Ishikawa (cell line): ENCODE measurements at regions not wholly inside any gene's neighbourhood (a gene's known extent, or its start where the extent isn't known, plus 50 kb on each side); places are given as distances from the start of the nearest gene placed in this dataset.

ENCODE experiments used
- CEBPB ChIP-seq: IDR thresholded peaks from 2 replicates; pipeline ENCODE4 v1.6.1; 2012
- CREB1 ChIP-seq: IDR thresholded peaks from 2 replicates; pipeline ENCODE4 v1.6.1; 2012; ENCODE audit warnings: low read depth
- EGR1 ChIP-seq: IDR thresholded peaks from 2 replicates; pipeline ENCODE4 v1.6.1; 2012
- EP300 ChIP-seq: IDR thresholded peaks from 2 replicates; pipeline ENCODE4 v1.6.1; 2012; ENCODE audit warnings: borderline replicate concordance
- FOXM1 ChIP-seq: IDR thresholded peaks from 2 replicates; pipeline ENCODE4 v1.6.1; 2012; ENCODE audit warnings: low read depth, borderline replicate concordance
- MAX ChIP-seq: IDR thresholded peaks from 2 replicates; pipeline ENCODE4 v1.6.1; 2012
- NFIC ChIP-seq: IDR thresholded peaks from 2 replicates; pipeline ENCODE4 v1.6.1; 2012
- RAD21 ChIP-seq: IDR thresholded peaks from 2 replicates; pipeline ENCODE4 v1.6.1; 2012; ENCODE audit warnings: low read depth
- REST ChIP-seq: IDR thresholded peaks from 2 replicates; pipeline ENCODE4 v1.6.1; 2012; ENCODE audit warnings: low read depth, mild to moderate bottlenecking
- TAF1 ChIP-seq: IDR thresholded peaks from 2 replicates; pipeline ENCODE4 v1.6.1; 2012; ENCODE audit warnings: low read depth, mild to moderate bottlenecking
- TCF12 ChIP-seq: IDR thresholded peaks from 2 replicates; pipeline ENCODE4 v1.6.1; 2012; ENCODE audit warnings: low read depth
- TEAD4 ChIP-seq: IDR thresholded peaks from 2 replicates; pipeline ENCODE4 v1.6.1; 2012
- USF1 ChIP-seq: IDR thresholded peaks from 2 replicates; pipeline ENCODE4 v1.6.1; 2012
- YY1 ChIP-seq: IDR thresholded peaks from 2 replicates; pipeline ENCODE4 v1.6.1; 2012; ENCODE audit warnings: low read depth
- ZBTB7A ChIP-seq: IDR thresholded peaks from 2 replicates; pipeline ENCODE4 v1.6.1; 2012; ENCODE audit warnings: low read depth

GRCh38 chr22:47568700-47569099 is 806.2 kb downstream of the TBC1D22A start:
- TF ChIP-seq EGR1 (no peak), EP300 (no peak), USF1 (no peak), ZBTB7A (no peak), RAD21 (no peak), TCF12 (no peak), TAF1 (no peak), YY1 (no peak), CEBPB (no peak), NFIC (no peak), FOXM1 (no peak)

- TF ChIP-seq MAX, result no peak
- TF ChIP-seq REST, result no peak
- TF ChIP-seq USF1, result no peak
- no peak for TF ChIP-seq CREB1
- TF ChIP-seq NFIC, result no peak
- no peak for TF ChIP-seq YY1
These were observed 805.0 kb downstream of the TBC1D22A start for GRCh38 chr22:47567126-47568090.

GRCh38 chr22:47566491-47566890 is 804.0 kb downstream of the TBC1D22A start:
- TF ChIP-seq EP300 (no peak), TEAD4 (no peak), TCF12 (no peak)

GRCh38 chr22:47565607-47566006 is 803.2 kb downstream of the TBC1D22A start:
- no peak for TF ChIP-seq EGR1
- TF ChIP-seq TAF1, result no peak
- TF ChIP-seq EP300, result no peak
- TF ChIP-seq YY1, result no peak
- no peak for TF ChIP-seq ZBTB7A
- TF ChIP-seq USF1, result no peak
- no peak for TF ChIP-seq CEBPB
- no peak for TF ChIP-seq RAD21
- no peak for TF ChIP-seq CREB1
- TF ChIP-seq MAX, result no peak
- no peak for TF ChIP-seq NFIC
- no peak for TF ChIP-seq TCF12
- TF ChIP-seq FOXM1, result no peak
- no peak for TF ChIP-seq TEAD4
- no peak for TF ChIP-seq REST

GRCh38 chr22:47564651-47565434 is 802.4 kb downstream of the TBC1D22A start:
- TF ChIP-seq RAD21, result no peak
- TF ChIP-seq NFIC, result no peak
- no peak for TF ChIP-seq USF1
- TF ChIP-seq CREB1, result no peak
- TF ChIP-seq FOXM1, result no peak
- TF ChIP-seq TAF1, result no peak
- no peak for TF ChIP-seq TEAD4
- TF ChIP-seq YY1, result no peak
- TF ChIP-seq EP300, result no peak
- no peak for TF ChIP-seq REST
- TF ChIP-seq MAX, result no peak
- no peak for TF ChIP-seq TCF12
- no peak for TF ChIP-seq EGR1
- no peak for TF ChIP-seq CEBPB
- no peak for TF ChIP-seq ZBTB7A
